CD14-positive monocyte (primary cell): ENCODE measurements at regions not wholly inside any gene's neighbourhood (a gene's known extent, or its start where the extent isn't known, plus 50 kb on each side); places are given as distances from the start of the nearest gene placed in this dataset.

ENCODE experiments used
- DNase-seq, 3 donors: peaks; one replicate each; pipeline ENCODE4 v3.0.0-alpha.2; 2011 to 2022
- H2AFZ ChIP-seq: 2 replicates; pipeline ENCODE4 v1.6.0; 2012; ENCODE audit warnings: mild to moderate bottlenecking, low read depth, low read length, inconsistent platforms; ENCODE audit not compliant: insufficient read depth, poor library complexity, severe bottlenecking
- H3K27ac ChIP-seq, 2 donors: 1 replicate in 1 of 2; 2 replicates in 1 of 2; pipeline ENCODE4 v1.5.1; 2012 to 2013; ENCODE audit warnings: low read length in 2 of 2, control low read depth in 1 of 2, inconsistent platforms in 1 of 2, low read depth in 1 of 2, mild to moderate bottlenecking in 1 of 2
- H3K27me3 ChIP-seq, 2 donors: one replicate each; pipeline versions ENCODE4 v1.6.0 to v1.6.1; 2011 to 2013; ENCODE audit warnings: low read length in 2 of 2; ENCODE audit not compliant: control insufficient read depth in 2 of 2, insufficient read depth in 2 of 2
- H3K36me3 ChIP-seq, 2 donors: replicated peaks in 1 of 2; 1 replicate in 1 of 2; 2 replicates in 1 of 2; pipeline versions ENCODE4 v1.5.1 to v1.6.1; 2012 to 2013; ENCODE audit warnings: low read length in 2 of 2, control low read depth in 1 of 2, inconsistent platforms in 1 of 2, mild to moderate bottlenecking in 1 of 2; ENCODE audit not compliant: insufficient read depth in 2 of 2, control insufficient read depth in 1 of 2
- H3K4me1 ChIP-seq, 2 donors: 1 replicate in 1 of 2; 2 replicates in 1 of 2; pipeline versions ENCODE4 v1.5.1 to v1.6.1; 2012 to 2013; ENCODE audit warnings: low read length in 2 of 2, control low read depth in 1 of 2, inconsistent platforms in 1 of 2, mild to moderate bottlenecking in 1 of 2, moderate library complexity in 1 of 2; ENCODE audit not compliant: insufficient read depth in 2 of 2, control insufficient read depth in 1 of 2
- H3K4me2 ChIP-seq: replicated peaks from 2 replicates; pipeline ENCODE3; 2012; ENCODE audit warnings: low read length, moderate library complexity, mild to moderate bottlenecking; ENCODE audit not compliant: poor library complexity, severe bottlenecking; ENCODE audit errors: extremely low read depth
- H3K4me3 ChIP-seq, 3 experiments: fragments of 200-600 bp in 1 of 3; sonication (generic) in 1 of 3; replicated peaks in 1 of 3; 1 replicate in 2 of 3; 2 replicates in 1 of 3; pipeline ENCODE4 v1.5.1; 2011 to 2013; ENCODE audit warnings: low read length in 3 of 3, mild to moderate bottlenecking in 3 of 3, control low read depth in 2 of 3, low read depth in 2 of 3, inconsistent platforms in 1 of 3, moderate library complexity in 1 of 3
- H3K79me2 ChIP-seq: 2 replicates; pipeline ENCODE4 v1.6.0; 2012; ENCODE audit warnings: mild to moderate bottlenecking, control low read depth, inconsistent platforms, low read length, moderate library complexity; ENCODE audit not compliant: insufficient read depth
- H3K9ac ChIP-seq: 2 replicates; pipeline ENCODE4 v1.6.0; 2017; ENCODE audit warnings: low read length, mild to moderate bottlenecking; ENCODE audit not compliant: insufficient read depth, poor library complexity, severe bottlenecking
- H3K9me3 ChIP-seq, 2 donors: replicated peaks in 1 of 2; 1 replicate in 1 of 2; 2 replicates in 1 of 2; pipeline versions ENCODE4 v1.5.1 to v1.6.1; 2012 to 2013; ENCODE audit warnings: low read length in 2 of 2, control low read depth in 1 of 2; ENCODE audit not compliant: control insufficient read depth in 1 of 2, insufficient read depth in 1 of 2
- H4K20me1 ChIP-seq: 2 replicates; pipeline ENCODE4 v1.6.0; 2012; ENCODE audit warnings: mild to moderate bottlenecking, low read length, control low read depth, moderate library complexity; ENCODE audit not compliant: insufficient read depth
- H3K27ac Mint-ChIP-seq, 7 donors: one replicate each; pipeline ENCODE4 v1.8.0; 2020; ENCODE audit warnings: mild to moderate bottlenecking in 7 of 7, mixed read lengths in 7 of 7, moderate library complexity in 6 of 7, inconsistent platforms in 2 of 7
- H3K27me3 Mint-ChIP-seq, 3 donors: one replicate each; pipeline ENCODE4 v1.8.0; 2021 to 2022; ENCODE audit warnings: low read depth in 3 of 3, mild to moderate bottlenecking in 3 of 3, mixed read lengths in 3 of 3, moderate library complexity in 3 of 3, inconsistent platforms in 1 of 3
- H3K36me3 Mint-ChIP-seq, 2 donors: one replicate each; pipeline ENCODE4 v1.8.0; 2020; ENCODE audit warnings: mixed read lengths in 2 of 2, inconsistent platforms in 1 of 2, mild to moderate bottlenecking in 1 of 2
- H3K4me1 Mint-ChIP-seq: one replicate; pipeline ENCODE4 v1.8.0; 2020; ENCODE audit warnings: mild to moderate bottlenecking, mixed read lengths
- H3K4me3 Mint-ChIP-seq, 2 donors: one replicate each; pipeline ENCODE4 v1.8.0; 2020; ENCODE audit warnings: mild to moderate bottlenecking in 2 of 2, mixed read lengths in 2 of 2, moderate library complexity in 1 of 2
- H3K9me3 Mint-ChIP-seq, 7 donors: one replicate each; pipeline ENCODE4 v1.8.0; 2020 to 2022; ENCODE audit warnings: mixed read lengths in 7 of 7, mild to moderate bottlenecking in 6 of 7, moderate library complexity in 6 of 7, inconsistent platforms in 2 of 7
- WGBS: methylation state at CpG from one replicate; pipeline ENCODE4 v1.1.5; 2013; ENCODE audit warnings: missing lambda C conversion rate; ENCODE audit not compliant: insufficient coverage; 5-methylcytosine and 5-hydroxymethylcytosine counted together
- intact Hi-C, 2 donors: fragments of 100-400 bp; cut with micrococcal nuclease; formaldehyde crosslinking; loops; one replicate each; pipeline versions ENCODE4 v1.15.0 to v1.15.1; 2023
- TF ChIP-seq, protein P1 (sequence below): fragments of 200-600 bp; IDR thresholded peaks from one replicate; pipeline ENCODE4 v1.8.0; 2022; ENCODE audit warnings: antibody characterized with exemption, mild to moderate bottlenecking

DNA sequence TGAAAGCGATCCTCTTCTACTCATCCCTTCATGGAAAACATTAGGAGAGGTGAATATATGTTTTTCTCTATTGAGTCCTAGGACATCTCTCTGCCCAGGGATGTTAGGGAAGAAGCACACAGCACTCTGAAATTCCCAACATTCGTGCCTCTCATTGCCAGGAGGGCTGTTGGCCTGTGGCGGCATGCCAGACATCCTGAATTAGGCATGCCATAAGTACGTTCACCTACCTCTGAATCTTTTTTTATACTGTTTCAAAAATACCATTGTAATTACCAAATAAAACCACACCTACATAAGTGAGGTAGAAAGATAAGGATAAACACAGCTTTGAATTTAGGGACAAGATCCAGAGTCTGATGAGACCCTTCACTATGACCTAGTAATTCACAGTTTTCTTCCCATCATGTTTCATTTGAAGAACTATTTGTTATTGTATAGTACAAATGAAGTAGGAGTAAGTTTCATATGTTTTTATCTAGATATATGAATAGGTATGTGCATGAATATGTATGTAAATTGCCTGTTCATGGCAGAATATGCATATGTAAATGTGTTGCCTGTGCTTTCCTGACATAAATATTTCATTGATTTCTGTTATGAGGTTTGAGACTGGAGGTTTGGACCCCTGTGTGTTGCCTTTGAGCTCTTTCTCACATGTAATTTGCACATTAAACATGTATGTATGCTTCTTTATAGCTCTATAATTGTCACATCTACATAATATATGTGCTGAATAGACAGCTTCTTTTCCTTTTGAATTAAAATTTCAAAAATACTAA lies 66.6 kb upstream of the STAM2 start:
- TF ChIP-seq, protein P1, sequence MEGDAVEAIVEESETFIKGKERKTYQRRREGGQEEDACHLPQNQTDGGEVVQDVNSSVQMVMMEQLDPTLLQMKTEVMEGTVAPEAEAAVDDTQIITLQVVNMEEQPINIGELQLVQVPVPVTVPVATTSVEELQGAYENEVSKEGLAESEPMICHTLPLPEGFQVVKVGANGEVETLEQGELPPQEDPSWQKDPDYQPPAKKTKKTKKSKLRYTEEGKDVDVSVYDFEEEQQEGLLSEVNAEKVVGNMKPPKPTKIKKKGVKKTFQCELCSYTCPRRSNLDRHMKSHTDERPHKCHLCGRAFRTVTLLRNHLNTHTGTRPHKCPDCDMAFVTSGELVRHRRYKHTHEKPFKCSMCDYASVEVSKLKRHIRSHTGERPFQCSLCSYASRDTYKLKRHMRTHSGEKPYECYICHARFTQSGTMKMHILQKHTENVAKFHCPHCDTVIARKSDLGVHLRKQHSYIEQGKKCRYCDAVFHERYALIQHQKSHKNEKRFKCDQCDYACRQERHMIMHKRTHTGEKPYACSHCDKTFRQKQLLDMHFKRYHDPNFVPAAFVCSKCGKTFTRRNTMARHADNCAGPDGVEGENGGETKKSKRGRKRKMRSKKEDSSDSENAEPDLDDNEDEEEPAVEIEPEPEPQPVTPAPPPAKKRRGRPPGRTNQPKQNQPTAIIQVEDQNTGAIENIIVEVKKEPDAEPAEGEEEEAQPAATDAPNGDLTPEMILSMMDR = no peak
- no peaks in the 10 kb centered on the region for H3K4me1 ChIP-seq
- Mint-ChIP-seq H3K27me3 (peaks cover 2 to 5% (median 2%) of the 10 kb centered on the region in 3 donors), H3K36me3 (no peaks in the 10 kb centered on the region), H3K4me1 (no peaks in the 10 kb centered on the region), H3K4me3 (no peak overlapping the region), H3K27ac (no peak overlapping the region), H3K9me3 (peaks cover 4 to 17% (median 12%) of the 10 kb centered on the region in 7 donors)
- H3K27me3 ChIP-seq = no peaks in the 10 kb centered on the region
- no peak overlapping the region for H2AFZ ChIP-seq
- no peaks in the 10 kb centered on the region for H4K20me1 ChIP-seq
- H3K4me2 ChIP-seq = no peak overlapping the region
- no peaks in the 10 kb centered on the region for H3K79me2 ChIP-seq
- H3K36me3 ChIP-seq = no peaks in the 10 kb centered on the region
- no peak for DNase-seq
- no peak overlapping the region for H3K4me3 ChIP-seq
- WGBS = no CpG with 5 or more reads among the region's 4 CpGs
- intact Hi-C loops = no loop called here
- H3K9me3 ChIP-seq = peaks cover 0 to 6% of the 10 kb centered on the region in 2 donors
- no peak overlapping the region for H3K9ac ChIP-seq
- H3K27ac ChIP-seq = no peak overlapping the region

DNA sequence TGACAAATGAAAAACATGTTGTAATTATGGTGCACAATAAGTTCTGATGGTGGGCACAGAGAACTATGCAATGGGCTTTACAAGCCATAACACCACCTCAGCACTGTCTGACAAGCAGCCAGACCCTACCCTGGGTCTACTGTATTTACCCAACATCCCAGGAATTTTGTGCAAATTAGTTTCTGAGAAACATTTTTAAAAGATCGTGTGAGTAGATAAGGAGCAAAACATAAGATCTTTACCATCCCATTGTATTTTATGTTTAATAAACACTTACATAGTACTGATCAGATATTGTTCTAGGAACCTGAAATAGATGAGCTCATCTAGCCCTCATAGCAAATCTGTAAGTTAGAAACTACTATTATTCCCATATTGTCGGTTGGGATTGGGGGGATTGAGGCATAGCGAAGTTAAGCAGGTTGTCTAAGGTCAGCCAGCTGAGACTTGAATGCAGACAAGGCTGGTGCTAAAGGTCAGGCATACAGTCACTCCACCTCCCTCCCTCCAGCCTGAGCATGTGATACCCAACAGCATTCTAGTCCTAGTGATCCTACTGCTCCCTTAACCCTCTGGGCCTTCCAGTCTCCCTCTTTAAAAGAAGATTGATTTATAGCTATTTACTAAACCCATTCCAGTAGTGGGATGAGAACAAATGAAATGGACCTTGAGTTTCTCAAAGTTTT lies 67.4 kb upstream of the STAM2 start:
- DNase-seq = no peak
- H3K9me3 ChIP-seq = peaks cover 0 to 6% of the 10 kb centered on the region in 2 donors
- H3K79me2 ChIP-seq = no peaks in the 10 kb centered on the region
- Mint-ChIP-seq H3K36me3 (no peaks in the 10 kb centered on the region), H3K27ac (no peak overlapping the region), H3K9me3 (peaks cover 4 to 14% (median 9%) of the 10 kb centered on the region in 7 donors), H3K4me3 (no peak overlapping the region), H3K27me3 (peaks cover 2 to 8% (median 2%) of the 10 kb centered on the region in 3 donors), H3K4me1 (no peaks in the 10 kb centered on the region)
- no peaks in the 10 kb centered on the region for H3K4me1 ChIP-seq
- H3K27ac ChIP-seq = no peak overlapping the region
- no peaks in the 10 kb centered on the region for H4K20me1 ChIP-seq
- WGBS = no CpG with 5 or more reads among the region's 3 CpGs
- TF ChIP-seq, protein P1 = no peak
- no peaks in the 10 kb centered on the region for H3K27me3 ChIP-seq
- H3K36me3 ChIP-seq = no peaks in the 10 kb centered on the region
- H2AFZ ChIP-seq = no peak overlapping the region
- no peak overlapping the region for H3K4me2 ChIP-seq
- H3K4me3 ChIP-seq = no peak overlapping the region
- intact Hi-C loops = no loop called here
- no peak overlapping the region for H3K9ac ChIP-seq
